Stimulated activated CD8-positive, alpha-beta memory T cell treated with anti-CD3 and anti-CD28 coated beads, Interleukin-4, amount 100 ng/mL, for 24 hours (primary cell): ENCODE measurements at regions not wholly inside any gene's neighbourhood (a gene's known extent, or its start where the extent isn't known, plus 50 kb on each side); places are given as distances from the start of the nearest gene placed in this dataset.
"Not testable (repeated sequence)": the region's sequence is repeated elsewhere in the genome, so short reads cannot be mapped to it uniquely, and the experiment has no call there.

Experiments used
- DNase-seq: peaks from one replicate; pipeline ENCODE4 v3.0.0-alpha.2; 2020; ENCODE audit warnings: low read depth

GRCh38 chr2:83874712-83875430 lies 584.2 kb downstream of the SUCLG1 start:
- no peak for DNase-seq

- no peak for DNase-seq
Measured at GRCh38 chr2:83874066-83874465, 585.0 kb downstream of the SUCLG1 start.

- DNase-seq, result no peak
Measured at GRCh38 chr2:83873110-83873509, 586.0 kb downstream of the SUCLG1 start.

- no peak for DNase-seq
Measured at GRCh38 chr2:83866211-83866610, 592.9 kb downstream of the SUCLG1 start.

- no peak for DNase-seq
Measured at GRCh38 chr2:83862600-83862999, 596.5 kb downstream of the SUCLG1 start.

- DNase-seq, result no peak
Measured at GRCh38 chr2:83860320-83860719, 598.8 kb downstream of the SUCLG1 start.

GRCh38 chr2:83859553-83859952 lies 599.5 kb downstream of the SUCLG1 start:
- DNase-seq, result no peak

GRCh38 chr2:83851066-83851465 lies 608.0 kb downstream of the SUCLG1 start:
- no peak for DNase-seq

GRCh38 chr2:83850071-83850725 lies 608.9 kb downstream of the SUCLG1 start:
- no peak for DNase-seq

- DNase-seq, result no peak
Measured at GRCh38 chr2:83844490-83844889, 614.6 kb downstream of the SUCLG1 start.

- no peak for DNase-seq
Measured at GRCh38 chr2:83842421-83842820, 616.7 kb downstream of the SUCLG1 start.

GRCh38 chr2:83837823-83838222 lies 621.3 kb downstream of the SUCLG1 start:
- no peak for DNase-seq

GRCh38 chr2:83827618-83828017 lies 631.5 kb downstream of the SUCLG1 start:
- no peak for DNase-seq

GRCh38 chr2:83826577-83826976 lies 632.5 kb downstream of the SUCLG1 start:
- DNase-seq, result no peak

- no peak for DNase-seq
Measured at GRCh38 chr2:83823229-83823628, 635.9 kb downstream of the SUCLG1 start.

- no peak for DNase-seq
Measured at GRCh38 chr2:83817511-83817910, 641.6 kb downstream of the SUCLG1 start.

- no peak for DNase-seq
Measured at GRCh38 chr2:83808878-83809277, 650.2 kb downstream of the SUCLG1 start.

- DNase-seq, result no peak
Measured at GRCh38 chr2:83802604-83803003, 656.5 kb downstream of the SUCLG1 start.

- DNase-seq, result no peak
Measured at GRCh38 chr2:83795777-83796176, 663.3 kb downstream of the SUCLG1 start.

- DNase-seq, result not testable (repeated sequence)
Measured at GRCh38 chr2:83790467-83790866, 668.6 kb downstream of the SUCLG1 start.

- DNase-seq, result not testable (repeated sequence)
Measured at GRCh38 chr2:83789674-83790073, 669.4 kb downstream of the SUCLG1 start.

GRCh38 chr2:83788938-83789566 lies 670.0 kb downstream of the SUCLG1 start:
- not testable (repeated sequence) for DNase-seq

- no peak for DNase-seq
Measured at GRCh38 chr2:83787189-83787588, 671.9 kb downstream of the SUCLG1 start.
